ENCODE measurements at regions not wholly inside any gene's neighbourhood (a gene's known extent, or its start where the extent isn't known, plus 50 kb on each side); places are given as distances from the start of the nearest gene placed in this dataset.

DNA sequence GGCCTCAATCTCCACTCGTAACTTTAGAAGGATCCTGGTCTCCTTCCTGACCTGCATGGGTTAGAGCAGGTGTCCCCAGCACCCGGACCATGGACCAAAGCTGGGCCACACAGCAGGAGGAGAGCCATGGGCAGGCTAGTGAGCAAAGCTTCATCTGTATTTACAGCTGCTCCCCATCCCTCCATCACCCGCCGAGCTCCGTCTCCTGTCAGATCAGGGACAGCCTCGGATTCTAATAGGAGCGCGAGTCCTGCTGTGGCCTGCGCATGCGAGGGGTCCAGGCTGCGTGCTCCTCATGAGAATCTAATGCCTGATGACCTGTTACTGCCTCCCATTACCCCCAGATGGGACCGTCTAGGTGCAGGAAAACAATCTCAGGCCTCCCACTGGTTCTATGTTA, 297.7 kb upstream of the SALL3 start:
- no peak for DNase-seq (ENCODE audit: low read depth in 2 of 3, low spot score in 1 of 3)

- DNase-seq (ENCODE audit: low read depth in 2 of 3, low spot score in 1 of 3), result no peak
Measured at GRCh38 chr18:78682716-78683115, 296.9 kb upstream of the SALL3 start.

DNA sequence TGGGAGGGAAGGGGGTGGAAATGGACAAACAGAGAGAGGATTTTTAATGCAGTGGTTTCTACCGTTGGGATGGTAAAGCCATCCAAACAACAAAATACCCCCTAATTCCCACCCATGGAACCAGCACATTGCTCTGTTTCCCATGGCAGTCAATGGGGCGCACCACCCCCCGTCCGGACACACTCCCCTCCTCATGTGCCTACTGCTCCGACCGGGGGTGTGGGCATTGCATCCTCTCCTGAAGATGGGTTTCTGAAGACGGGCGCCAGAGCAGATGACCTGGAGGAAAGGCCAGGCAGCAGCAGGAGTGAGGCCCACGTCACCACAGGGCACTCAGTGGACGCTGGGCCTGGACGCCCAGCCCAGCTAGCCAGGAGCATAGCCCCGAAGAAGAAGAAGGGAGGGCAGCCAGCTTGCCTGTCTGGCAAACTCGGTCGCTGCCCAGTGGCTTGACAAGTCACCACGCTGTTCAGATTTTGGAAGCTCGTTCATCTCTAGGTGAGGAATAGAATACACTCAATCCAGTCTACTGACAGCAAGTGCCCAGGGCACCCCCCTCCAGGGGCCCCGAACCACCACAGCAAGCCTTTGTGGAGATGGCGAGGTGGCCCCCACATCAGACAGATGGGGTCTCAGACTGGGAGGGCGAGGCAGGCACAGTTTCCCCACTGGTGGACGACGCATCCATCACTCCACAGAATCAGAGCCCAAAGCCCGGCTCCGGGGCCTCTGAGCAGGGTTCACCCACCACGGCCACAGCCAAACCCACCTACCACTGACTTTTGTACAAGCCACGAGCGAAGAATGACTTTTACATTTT, 296.2 kb upstream of the SALL3 start:
- DNase-seq (ENCODE audit: low read depth in 2 of 3, low spot score in 1 of 3), result no peak

GRCh38 chr18:78685250-78685979, 294.2 kb upstream of the SALL3 start:
- DNase-seq (ENCODE audit: low read depth in 2 of 3, low spot score in 1 of 3), result no peak

DNA sequence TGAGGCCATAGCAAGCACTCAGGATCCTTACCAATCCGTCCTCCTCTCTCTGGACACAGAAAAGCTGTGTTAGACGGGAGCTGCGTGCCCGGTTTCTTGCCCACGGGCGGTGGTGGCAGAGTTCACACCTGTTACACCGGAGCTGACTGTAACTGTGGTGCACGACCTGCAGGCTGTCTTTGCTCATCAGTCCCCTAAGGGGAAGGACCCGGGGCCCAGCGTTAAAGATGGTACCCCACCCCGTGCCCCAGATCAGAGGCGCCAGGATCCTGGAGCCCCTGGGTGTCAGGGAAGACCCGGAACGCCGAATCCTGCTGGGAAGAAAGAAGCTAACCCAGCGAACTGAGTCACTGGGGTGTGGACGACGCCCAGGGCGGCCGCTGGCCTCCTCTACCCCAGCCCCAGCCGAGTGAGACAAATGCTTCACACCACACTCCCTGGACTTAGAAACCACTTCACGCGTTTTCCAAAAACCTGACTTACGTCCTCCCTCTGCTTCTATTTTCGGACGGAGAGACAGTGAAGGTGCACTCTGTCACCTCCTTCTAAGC, 293.6 kb upstream of the SALL3 start:
- no peak for DNase-seq (ENCODE audit: low read depth in 2 of 3, low spot score in 1 of 3)

GRCh38 chr18:78686976-78687685, 292.5 kb upstream of the SALL3 start:
- DNase-seq (ENCODE audit: low read depth in 2 of 3, low spot score in 1 of 3), result no peak

DNA sequence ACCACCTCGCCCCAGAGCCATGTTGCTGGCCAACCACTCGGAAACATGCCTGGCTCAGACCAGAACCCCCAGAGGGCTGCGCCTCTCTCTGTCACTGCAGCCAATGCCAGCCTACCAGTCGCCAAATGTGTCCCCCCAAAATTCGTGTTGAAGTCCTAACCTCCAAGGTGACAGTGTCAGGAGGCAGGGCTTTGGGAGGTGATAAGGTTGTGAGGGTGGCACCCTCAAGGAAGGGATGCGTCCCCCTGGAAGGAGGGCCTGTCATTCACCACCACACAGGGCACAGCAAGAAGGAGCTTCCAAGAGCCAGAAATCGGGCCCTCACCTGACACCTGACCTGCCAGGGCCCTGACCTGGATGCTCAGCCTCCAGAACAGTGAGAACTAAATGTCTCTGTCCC, 291.9 kb upstream of the SALL3 start:
- no peak for DNase-seq (ENCODE audit: low read depth in 2 of 3, low spot score in 1 of 3)

- no peak for DNase-seq (ENCODE audit: low read depth in 2 of 3, low spot score in 1 of 3)
Measured at GRCh38 chr18:78688249-78688648, 291.4 kb upstream of the SALL3 start.

GRCh38 chr18:78688916-78689315, 290.7 kb upstream of the SALL3 start:
- no peak for DNase-seq (ENCODE audit: low read depth in 2 of 3, low spot score in 1 of 3)

GRCh38 chr18:78689606-78690005, 290.0 kb upstream of the SALL3 start:
- DNase-seq (ENCODE audit: low read depth in 2 of 3, low spot score in 1 of 3), result no peak

DNA sequence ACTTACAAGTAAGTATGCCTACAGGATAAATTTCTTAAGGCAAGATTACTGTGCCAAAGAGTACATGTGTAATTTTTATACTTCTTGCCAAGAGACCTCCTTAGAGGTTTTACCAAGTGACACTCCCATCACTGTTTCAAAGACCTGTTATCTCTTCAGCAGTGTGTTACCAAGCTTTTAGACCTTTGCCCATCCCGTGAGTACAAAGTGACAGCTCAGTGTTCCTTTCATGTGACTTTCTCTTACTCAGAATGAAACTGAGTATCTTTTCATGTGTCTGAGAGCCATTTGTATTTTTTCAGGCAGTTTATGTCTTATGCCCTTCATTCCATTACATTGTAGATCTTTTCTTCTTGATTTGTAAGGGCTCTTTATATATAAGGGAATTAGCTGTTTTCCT, 287.5 kb upstream of the SALL3 start:
- DNase-seq (ENCODE audit: low read depth in 2 of 3, low spot score in 1 of 3), result peak in 1 of 3 donors; percentile 2

GRCh38 chr18:78693429-78693828, 286.2 kb upstream of the SALL3 start:
- DNase-seq (ENCODE audit: low read depth in 2 of 3, low spot score in 1 of 3), result no peak

DNA sequence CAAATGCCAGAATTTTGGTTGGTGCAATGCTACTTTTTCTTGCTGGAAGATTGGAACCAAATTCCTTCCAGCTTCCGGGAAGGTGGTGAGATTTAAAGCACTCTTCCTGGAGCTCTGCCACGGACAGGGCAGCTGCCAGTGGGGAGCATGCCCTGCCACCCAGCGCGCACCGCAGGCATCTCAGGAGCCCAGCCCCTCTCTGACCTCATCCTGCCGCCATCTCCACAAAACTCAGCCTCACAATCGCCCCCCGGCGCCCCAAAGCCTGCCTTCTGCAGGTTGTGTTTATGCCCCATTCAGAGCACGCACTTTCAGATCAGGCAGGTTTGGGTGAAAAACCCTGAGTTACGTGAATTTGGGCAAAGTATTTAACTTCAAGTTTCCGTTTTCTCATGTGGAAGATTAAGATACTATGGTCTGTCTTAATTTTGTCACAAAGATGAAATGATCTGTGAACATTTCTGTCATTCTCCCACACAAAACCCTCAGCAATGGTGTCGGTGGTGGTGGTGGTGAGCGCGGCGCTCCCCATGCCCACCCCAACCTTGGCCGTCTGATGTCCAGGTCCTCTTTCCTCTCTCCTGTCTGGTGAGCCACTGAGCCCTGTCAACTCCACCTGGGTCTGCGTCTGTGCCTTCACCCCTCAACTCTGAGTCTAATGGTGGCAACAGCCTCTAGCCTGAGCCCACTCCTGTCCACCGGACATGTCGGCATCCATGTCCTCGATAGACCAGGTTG, 282.8 kb upstream of the SALL3 start:
- DNase-seq (ENCODE audit: low read depth in 2 of 3, low spot score in 1 of 3), result no peak

- no peak for DNase-seq (ENCODE audit: low read depth in 2 of 3, low spot score in 1 of 3)
Measured at GRCh38 chr18:78697446-78697845, 282.2 kb upstream of the SALL3 start.

GRCh38 chr18:78698914-78699313, 280.7 kb upstream of the SALL3 start:
- DNase-seq (ENCODE audit: low read depth in 2 of 3, low spot score in 1 of 3), result no peak

- DNase-seq (ENCODE audit: low read depth in 2 of 3, low spot score in 1 of 3), result no peak
Measured at GRCh38 chr18:78699499-78699898, 280.1 kb upstream of the SALL3 start.

DNA sequence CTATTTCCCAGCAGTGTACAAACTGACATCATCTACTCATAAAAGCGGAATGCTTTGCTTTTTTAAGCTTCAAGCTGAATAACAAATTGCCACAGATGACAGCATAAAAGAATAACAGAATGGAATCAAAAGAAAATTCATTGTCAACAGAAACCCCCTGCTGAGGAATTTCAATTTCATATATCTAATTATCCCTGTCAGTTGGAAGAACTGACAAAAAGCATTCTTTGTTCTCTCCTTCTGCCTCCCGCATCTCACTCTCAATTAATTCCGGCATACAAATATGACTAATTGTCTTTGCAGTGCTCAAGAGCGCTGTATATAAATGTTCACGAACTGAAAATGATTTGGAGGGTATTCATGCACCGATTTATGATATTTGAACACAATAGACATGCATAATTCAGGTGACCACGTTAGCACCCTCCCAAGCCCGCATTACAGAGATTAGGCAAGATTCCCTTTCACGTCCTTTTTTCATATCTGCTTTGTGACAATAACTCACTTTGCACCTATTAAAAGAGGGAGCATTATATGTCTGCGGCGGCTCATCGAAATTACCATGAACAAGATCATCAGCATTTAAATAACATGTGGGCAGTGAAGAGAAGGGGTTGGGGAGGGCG, 277.7 kb upstream of the SALL3 start:
- DNase-seq (ENCODE audit: low read depth in 2 of 3, low spot score in 1 of 3), result no peak

- no peak for DNase-seq (ENCODE audit: low read depth in 2 of 3, low spot score in 1 of 3)
Measured at GRCh38 chr18:78703291-78703690, 276.3 kb upstream of the SALL3 start.

GRCh38 chr18:78704971-78705461, 274.6 kb upstream of the SALL3 start:
- no peak for DNase-seq (ENCODE audit: low read depth in 2 of 3, low spot score in 1 of 3)

DNA sequence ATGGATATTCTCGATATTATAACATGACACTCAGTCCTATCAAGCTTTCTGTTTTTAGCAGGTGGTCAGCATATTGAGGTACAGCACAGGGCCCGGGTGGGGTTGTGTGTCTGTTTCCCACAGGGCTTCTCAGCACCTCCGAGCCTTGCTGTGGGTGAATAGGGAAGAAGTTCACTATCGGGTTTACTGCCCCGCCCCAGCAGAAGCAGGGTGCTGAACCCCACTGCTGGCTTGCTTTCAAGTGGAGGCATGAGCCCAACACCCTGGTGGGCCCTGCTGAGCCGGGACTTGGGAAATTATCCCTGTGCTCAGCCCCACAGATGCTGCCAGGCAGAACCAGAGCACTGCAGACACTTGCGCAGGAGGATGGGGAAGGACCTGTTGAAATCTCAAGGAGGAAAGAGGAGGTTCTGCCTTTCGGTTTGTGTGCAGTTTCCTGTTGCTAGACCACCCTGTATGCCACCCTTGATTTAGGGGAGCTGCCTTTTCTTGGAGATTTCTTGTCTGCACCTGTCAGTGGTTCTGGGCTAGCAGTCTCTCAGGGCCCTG, 270.3 kb upstream of the SALL3 start:
- no peak for DNase-seq (ENCODE audit: low read depth in 2 of 3, low spot score in 1 of 3)

Data from stimulated activated CD4-positive, alpha-beta T cell treated with anti-CD3 and anti-CD28 coated beads, Interleukin-12 subunit alpha, Interleukin-12 subunit beta, amount 100 ng/mL, for 48 hours (primary cell).